ENCODE measurements at regions not wholly inside any gene's neighbourhood (a gene's known extent, or its start where the extent isn't known, plus 50 kb on each side); places are given as distances from the start of the nearest gene placed in this dataset.

DNA sequence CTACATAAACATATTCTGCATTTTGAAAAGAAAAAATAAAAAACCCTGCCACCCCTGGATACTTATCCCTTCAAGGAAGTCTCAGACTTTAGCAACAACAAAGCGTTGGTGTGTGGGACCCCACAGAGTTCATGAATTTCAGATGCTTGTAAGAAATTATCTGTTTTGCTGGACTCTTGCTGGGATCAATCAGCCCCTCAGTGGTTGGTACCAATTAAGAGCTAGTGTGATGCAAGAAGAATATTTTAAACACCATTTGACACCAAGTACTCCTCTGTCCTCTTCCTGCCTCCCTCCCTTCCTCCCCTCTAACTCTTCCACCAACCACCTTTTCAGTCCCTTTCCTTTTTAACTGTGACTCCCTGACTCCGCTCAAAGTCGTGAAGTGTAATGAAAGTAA, 51.5 kb downstream of the SST start:
- TF ChIP-seq, protein P1, sequence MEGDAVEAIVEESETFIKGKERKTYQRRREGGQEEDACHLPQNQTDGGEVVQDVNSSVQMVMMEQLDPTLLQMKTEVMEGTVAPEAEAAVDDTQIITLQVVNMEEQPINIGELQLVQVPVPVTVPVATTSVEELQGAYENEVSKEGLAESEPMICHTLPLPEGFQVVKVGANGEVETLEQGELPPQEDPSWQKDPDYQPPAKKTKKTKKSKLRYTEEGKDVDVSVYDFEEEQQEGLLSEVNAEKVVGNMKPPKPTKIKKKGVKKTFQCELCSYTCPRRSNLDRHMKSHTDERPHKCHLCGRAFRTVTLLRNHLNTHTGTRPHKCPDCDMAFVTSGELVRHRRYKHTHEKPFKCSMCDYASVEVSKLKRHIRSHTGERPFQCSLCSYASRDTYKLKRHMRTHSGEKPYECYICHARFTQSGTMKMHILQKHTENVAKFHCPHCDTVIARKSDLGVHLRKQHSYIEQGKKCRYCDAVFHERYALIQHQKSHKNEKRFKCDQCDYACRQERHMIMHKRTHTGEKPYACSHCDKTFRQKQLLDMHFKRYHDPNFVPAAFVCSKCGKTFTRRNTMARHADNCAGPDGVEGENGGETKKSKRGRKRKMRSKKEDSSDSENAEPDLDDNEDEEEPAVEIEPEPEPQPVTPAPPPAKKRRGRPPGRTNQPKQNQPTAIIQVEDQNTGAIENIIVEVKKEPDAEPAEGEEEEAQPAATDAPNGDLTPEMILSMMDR (conservative IDR thresholded peaks at IDR 0.05; ENCODE audit: low read length): no peak
- TF ChIP-seq EZH2phosphoT487 (IDR thresholded peaks at IDR 0.05; ENCODE audit: borderline replicate concordance): no peak
- Histone ChIP-seq H3K79me2 (ENCODE audit: insufficient read depth, low read length) (no peaks in the 10 kb centered on the region), H3F3A (ENCODE audit: low read depth) (no peaks in the 10 kb centered on the region), H3K9me3 (ENCODE audit: insufficient read depth, low read depth, low read length) (no peaks in the 10 kb centered on the region), H3K36me3 (ENCODE audit: insufficient read depth, low read length) (no peaks in the 10 kb centered on the region), H3K4me2 (ENCODE audit: low read depth, low read length, poor library complexity, severe bottlenecking) (no peak overlapping the region), H2AFZ (ENCODE audit: low read length) (no peak overlapping the region), H3K4me3 (ENCODE audit: low read length, poor library complexity, severe bottlenecking) (no peak overlapping the region), H3K4me1 (ENCODE audit: insufficient read depth, low read length, poor library complexity, severe bottlenecking) (peaks cover 6% of the 10 kb centered on the region), H3K9ac (ENCODE audit: low read depth, low read length, poor library complexity, severe bottlenecking) (no peak overlapping the region), H4K20me1 (ENCODE audit: insufficient read depth, low read length, poor library complexity, severe bottlenecking) (no peaks in the 10 kb centered on the region), H3K9me2 (replicated peaks; ENCODE audit: low read depth, low read length) (no peaks in the 10 kb centered on the region), H3K27me3 (ENCODE audit: insufficient read depth, low read length, poor library complexity, severe bottlenecking) (no peaks in the 10 kb centered on the region)

- Histone ChIP-seq H3K9me2 (replicated peaks; ENCODE audit: low read depth, low read length) (no peaks in the 10 kb centered on the region), H3K79me2 (ENCODE audit: insufficient read depth, low read length) (no peaks in the 10 kb centered on the region), H3K36me3 (ENCODE audit: insufficient read depth, low read length) (no peaks in the 10 kb centered on the region), H3K4me1 (ENCODE audit: insufficient read depth, low read length, poor library complexity, severe bottlenecking) (peaks cover 6% of the 10 kb centered on the region), H3K4me2 (ENCODE audit: low read depth, low read length, poor library complexity, severe bottlenecking) (no peak overlapping the region), H4K20me1 (ENCODE audit: insufficient read depth, low read length, poor library complexity, severe bottlenecking) (no peaks in the 10 kb centered on the region), H3K9me3 (ENCODE audit: insufficient read depth, low read depth, low read length) (no peaks in the 10 kb centered on the region), H3K27me3 (ENCODE audit: insufficient read depth, low read length, poor library complexity, severe bottlenecking) (no peaks in the 10 kb centered on the region), H3K9ac (ENCODE audit: low read depth, low read length, poor library complexity, severe bottlenecking) (no peak overlapping the region), H3F3A (ENCODE audit: low read depth) (no peaks in the 10 kb centered on the region), H3K4me3 (ENCODE audit: low read length, poor library complexity, severe bottlenecking) (no peak overlapping the region), H2AFZ (ENCODE audit: low read length) (no peak overlapping the region)
- TF ChIP-seq, protein P1 (conservative IDR thresholded peaks at IDR 0.05; ENCODE audit: low read length): no peak
- no peak for TF ChIP-seq EZH2phosphoT487 (IDR thresholded peaks at IDR 0.05; ENCODE audit: borderline replicate concordance)
These were observed 53.0 kb downstream of the SST start for GRCh38 chr3:187617213-187617612.

- H3F3A ChIP-seq (ENCODE audit: low read depth): no peaks in the 10 kb centered on the region
- H3K9me2 ChIP-seq (replicated peaks; ENCODE audit: low read depth, low read length): no peaks in the 10 kb centered on the region
- no peak overlapping the region for H3K4me3 ChIP-seq (ENCODE audit: low read length, poor library complexity, severe bottlenecking)
- H3K9me3 ChIP-seq (ENCODE audit: insufficient read depth, low read depth, low read length): no peaks in the 10 kb centered on the region
- H3K36me3 ChIP-seq (ENCODE audit: insufficient read depth, low read length): no peaks in the 10 kb centered on the region
- TF ChIP-seq, protein P1 (conservative IDR thresholded peaks at IDR 0.05; ENCODE audit: low read length): peak; percentile 87
- no peak for TF ChIP-seq EZH2phosphoT487 (IDR thresholded peaks at IDR 0.05; ENCODE audit: borderline replicate concordance)
- no peaks in the 10 kb centered on the region for H3K27me3 ChIP-seq (ENCODE audit: insufficient read depth, low read length, poor library complexity, severe bottlenecking)
- H3K4me2 ChIP-seq (ENCODE audit: low read depth, low read length, poor library complexity, severe bottlenecking): no peak overlapping the region
- H4K20me1 ChIP-seq (ENCODE audit: insufficient read depth, low read length, poor library complexity, severe bottlenecking): no peaks in the 10 kb centered on the region
- no peaks in the 10 kb centered on the region for H3K79me2 ChIP-seq (ENCODE audit: insufficient read depth, low read length)
- H2AFZ ChIP-seq (ENCODE audit: low read length): peak overlapping the region; percentile 22; the same call in 1 of the 2 replicates
- no peak overlapping the region for H3K9ac ChIP-seq (ENCODE audit: low read depth, low read length, poor library complexity, severe bottlenecking)
- H3K4me1 ChIP-seq (ENCODE audit: insufficient read depth, low read length, poor library complexity, severe bottlenecking): peaks cover 6% of the 10 kb centered on the region
These were observed 53.8 kb downstream of the SST start for GRCh38 chr3:187616307-187616972.

All from Loucy (cell line).